NOMO-1 treated with dmso at 0.1 percent for 144 hours (cell line): ENCODE measurements at regions not wholly inside any gene's neighbourhood (a gene's known extent, or its start where the extent isn't known, plus 50 kb on each side); places are given as distances from the start of the nearest gene placed in this dataset.

Experiments used
- DNase-seq: peaks from one replicate; lab custom pipeline; 2025; ENCODE audit not compliant: unreplicated experiment; lab: John Stamatoyannopoulos, UW

DNA sequence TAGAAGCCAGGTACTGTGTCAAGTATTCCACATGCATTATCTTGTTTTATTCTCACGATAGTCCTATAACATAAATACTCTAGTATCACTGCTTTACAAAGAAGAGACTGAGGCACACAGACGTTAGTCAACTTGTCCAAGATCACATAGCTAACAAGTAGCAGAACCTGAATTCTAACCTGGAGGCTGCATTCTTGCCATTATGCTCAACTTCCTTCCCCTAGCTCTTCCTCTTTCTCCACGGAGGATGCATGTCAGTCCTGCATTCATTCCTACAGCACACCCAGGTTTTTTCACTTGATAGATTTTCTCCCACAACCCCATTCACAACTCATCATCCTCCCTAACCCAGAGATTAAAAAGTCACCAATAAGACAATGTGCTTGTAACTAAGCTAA is 388.5 kb upstream of the NFE2L3 start:
- no peak for DNase-seq

DNA sequence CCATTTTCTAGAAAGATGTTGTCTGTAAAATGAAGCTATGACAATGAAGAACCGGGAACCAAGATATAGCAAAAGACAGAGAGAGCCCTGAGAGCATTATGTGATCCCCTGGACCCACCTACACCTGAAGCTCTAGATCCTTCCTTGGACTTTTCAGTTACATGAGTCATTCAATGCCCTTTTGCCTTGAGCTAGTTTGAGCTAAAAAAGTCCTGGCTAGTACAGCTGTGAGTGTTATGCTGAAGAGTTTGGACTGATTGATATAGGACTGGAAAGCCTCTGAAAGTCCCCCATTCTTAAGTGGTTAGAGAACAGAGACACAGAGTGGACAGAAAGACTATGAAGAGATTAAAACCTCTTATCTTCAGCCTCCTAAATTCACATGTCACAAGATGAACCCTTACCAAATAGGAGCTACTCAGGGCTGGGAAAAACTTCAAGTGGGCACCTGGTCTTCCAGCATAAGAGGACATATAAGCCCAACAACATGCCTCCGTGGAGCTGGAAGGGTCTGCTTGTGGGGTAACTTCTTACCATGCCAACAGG is 386.8 kb upstream of the NFE2L3 start:
- no peak for DNase-seq

GRCh38 chr7:25770235-25770634 is 381.8 kb upstream of the NFE2L3 start:
- DNase-seq: no peak

DNA sequence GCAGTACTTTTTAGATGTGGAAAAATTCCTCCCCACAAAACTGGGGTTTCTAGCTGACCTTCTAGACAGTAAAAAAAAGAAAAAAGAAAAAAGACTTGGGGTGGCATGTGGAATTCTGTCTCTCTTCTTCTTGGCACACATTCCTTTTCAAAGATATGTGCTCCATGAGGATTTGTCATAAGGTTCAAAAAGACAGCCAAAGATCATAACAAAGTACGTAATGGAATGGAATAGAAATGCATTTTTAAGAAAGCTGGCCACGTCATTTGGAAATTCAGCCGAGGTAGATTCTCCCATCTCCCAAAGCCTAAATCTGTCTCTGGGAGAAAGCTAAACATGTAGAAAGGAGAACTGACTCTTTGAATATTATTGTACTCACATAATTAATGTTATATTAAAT is 381.3 kb upstream of the NFE2L3 start:
- no peak for DNase-seq

- no peak for DNase-seq
Observed at GRCh38 chr7:25771491-25771890, 380.5 kb upstream of the NFE2L3 start.

DNA sequence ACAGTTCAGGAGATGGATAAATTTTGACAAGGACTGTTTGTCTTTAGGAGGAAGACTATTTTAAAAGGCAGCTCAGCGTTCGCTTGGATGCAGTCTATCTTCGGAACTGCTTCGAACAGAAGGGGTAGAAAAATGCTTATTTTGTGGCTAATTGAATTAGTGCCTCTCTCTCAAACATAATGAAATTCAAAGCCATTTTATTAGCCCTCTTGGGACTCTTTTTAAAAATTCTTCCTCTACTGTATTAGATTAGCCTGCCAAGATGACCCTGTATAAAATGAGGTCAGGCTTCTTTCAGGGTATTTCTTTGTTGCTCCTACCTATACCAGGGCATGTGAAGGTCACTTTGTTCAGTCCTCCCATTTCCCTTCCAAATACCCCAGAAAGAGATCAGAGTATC is 379.2 kb upstream of the NFE2L3 start:
- DNase-seq: no peak

- DNase-seq: no peak
Observed at GRCh38 chr7:25774675-25775074, 377.3 kb upstream of the NFE2L3 start.

DNA sequence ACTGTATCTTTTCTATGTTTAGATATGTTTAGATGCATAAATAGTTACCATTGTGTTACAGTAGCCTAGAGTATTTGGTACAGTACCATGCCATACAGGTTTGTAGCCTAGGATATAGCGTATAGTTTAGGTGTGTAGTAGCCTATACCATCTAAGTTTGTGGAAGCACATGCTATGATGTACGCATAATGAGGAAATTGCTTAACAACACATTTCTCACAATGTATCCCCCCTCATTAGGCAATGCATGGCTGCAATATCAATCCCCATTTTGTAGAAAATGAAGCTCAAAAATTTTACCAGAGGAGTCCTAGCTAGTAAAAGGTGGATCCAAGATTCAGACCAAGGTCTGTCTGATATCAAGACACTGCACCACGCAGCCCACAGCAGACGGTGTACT is 376.4 kb upstream of the NFE2L3 start:
- no peak for DNase-seq

DNA sequence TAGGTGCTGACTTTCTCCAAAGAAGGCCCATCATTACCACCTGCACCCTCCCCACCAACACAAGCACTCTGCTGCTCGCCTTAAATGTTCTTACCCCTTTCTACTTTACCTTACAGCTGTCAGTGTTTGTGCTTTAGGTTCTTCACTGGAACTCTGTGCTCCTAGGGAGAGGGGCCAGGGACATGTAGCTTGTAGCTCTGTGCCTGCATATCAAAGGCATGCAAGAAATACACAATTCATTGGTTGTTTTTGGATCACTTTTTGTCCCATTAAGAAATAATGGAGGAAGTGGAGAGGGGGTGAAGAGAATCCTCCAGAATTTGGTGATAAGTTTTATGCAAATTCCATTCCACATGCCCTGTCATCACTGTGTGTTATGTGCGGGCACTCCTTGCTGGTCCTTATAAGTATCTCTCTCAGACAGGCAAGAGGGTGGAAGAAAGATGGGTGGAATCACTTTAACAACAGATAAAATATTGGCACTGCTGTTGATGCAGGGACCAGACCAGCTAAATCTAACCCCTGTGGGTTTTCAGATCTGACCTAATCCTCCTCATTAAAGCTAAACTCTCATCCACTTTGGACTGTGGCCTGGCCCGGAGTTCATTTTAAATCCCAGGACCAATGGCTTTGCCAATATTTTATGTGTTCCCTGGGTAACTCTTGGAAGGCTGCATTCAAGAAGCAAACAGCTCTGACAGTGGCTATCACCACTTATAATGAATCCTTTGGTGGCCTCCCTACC is 375.8 kb upstream of the NFE2L3 start:
- DNase-seq: no peak

GRCh38 chr7:25776744-25777123 is 375.3 kb upstream of the NFE2L3 start:
- no peak for DNase-seq

DNA sequence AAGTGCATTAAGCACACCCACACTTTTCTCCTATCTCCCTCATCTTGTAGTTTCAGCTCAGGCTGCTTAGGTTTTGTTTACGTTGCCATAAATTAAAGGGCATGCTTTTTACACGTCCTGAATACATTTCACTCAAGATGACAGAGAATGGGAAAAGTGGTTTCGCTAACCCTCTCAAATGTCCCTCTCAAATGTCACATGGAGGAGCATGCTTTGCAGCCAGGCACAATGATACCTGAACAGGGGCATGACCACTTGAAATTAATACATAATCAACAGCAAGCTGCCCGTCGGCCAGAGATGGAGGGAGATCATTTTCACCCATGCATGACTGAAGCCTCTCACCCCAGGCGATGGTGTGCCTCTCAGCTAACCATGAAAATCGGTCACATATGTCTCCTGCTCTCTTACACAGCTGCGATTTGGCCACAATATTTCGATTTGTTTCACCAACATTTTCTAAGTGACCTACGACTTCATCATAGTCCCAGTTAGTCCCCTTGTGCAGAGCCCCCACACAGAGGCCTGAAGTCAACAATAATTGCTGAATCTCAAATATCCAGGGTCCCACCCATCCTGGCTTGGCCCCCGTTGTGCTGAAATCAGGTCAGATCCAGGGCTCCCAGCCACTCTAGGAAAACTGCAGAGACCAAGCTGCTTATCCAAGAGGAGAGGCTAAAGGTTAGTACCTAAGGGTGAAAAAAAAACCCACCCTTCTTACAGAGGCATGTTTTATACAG is 373.9 kb upstream of the NFE2L3 start:
- DNase-seq: no peak

DNA sequence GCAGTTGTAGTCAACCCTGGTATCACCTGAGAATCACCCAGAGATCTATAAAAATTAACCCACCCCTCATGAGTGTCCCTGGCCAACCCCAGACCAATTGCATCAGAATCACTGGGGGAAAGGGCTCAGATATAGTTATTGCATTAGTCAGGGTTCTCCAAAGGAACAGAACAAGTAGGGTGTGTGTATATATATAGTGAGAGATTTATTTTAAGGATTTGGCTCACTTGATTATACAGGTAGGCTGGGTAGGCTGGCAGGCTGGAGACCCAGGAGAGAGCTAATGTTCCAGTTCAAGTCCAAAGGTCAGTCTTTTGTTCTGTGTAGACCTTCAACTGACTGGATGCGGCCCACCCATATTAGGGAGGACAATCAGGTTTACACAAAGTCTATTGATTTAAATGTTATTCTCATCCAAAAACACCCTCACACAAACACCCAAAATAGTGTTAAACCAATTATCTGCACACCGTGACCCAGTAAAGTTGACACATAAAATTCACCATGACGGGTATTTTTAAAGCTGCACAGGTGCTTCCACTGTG is 372.9 kb upstream of the NFE2L3 start:
- no peak for DNase-seq

- DNase-seq: no peak
Observed at GRCh38 chr7:25780904-25781303, 371.1 kb upstream of the NFE2L3 start.

DNA sequence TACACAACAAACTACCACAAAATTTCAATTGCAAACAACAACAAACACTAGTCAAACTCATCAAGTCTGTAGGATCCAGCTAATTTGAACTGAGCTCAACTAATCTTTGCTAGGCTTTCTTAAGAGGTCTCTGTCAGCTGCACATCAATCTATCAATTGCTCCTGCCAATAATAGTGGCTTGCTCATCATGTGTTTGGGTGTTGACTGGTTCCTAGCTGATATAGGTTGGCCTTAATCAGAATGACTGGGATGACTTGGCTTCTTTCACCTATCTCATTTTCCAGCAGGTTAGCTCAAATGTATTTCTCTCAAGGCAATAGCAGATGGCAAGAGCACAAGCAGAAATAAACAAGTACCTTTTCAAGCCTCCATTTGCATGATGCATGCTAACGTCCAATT is 370.3 kb upstream of the NFE2L3 start:
- no peak for DNase-seq

DNA sequence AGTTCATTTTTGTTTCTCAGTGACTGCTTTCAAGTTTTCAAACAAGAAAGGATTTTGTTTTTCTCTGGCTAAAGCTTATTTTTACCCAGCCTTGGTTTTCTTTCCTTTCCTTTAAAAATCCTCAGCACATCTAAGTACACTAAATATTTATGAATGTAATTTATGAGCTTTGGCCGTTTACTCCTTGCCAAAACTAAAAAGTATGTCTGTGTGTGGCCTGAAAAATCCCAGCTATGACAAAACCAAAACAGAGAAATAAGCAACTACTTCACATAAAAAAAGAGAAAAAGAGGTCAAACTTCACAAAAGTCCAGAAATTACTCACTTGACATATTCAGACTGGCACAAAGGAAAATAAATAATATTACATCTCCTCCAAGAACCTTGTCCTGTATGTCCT is 365.1 kb upstream of the NFE2L3 start:
- no peak for DNase-seq

DNA sequence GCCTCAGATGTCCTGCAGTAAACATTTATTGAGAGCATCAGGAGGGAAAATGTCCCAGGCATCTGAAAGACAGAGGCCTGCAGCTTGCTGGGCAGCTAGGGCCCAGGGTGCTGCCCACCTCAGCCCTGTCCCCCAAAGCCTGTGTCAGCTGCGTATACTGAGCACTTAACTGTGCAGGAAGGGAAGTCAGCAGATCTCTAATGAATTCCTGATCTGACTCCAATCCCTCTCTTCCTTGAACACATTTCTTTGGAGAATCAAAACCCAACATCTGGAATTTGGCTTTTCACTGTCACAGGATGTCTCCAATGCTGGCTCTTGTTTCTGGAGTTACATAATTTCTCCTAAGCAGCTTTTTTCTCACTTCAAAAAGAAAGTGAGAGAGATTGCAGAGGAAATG is 364.7 kb upstream of the NFE2L3 start:
- no peak for DNase-seq

DNA sequence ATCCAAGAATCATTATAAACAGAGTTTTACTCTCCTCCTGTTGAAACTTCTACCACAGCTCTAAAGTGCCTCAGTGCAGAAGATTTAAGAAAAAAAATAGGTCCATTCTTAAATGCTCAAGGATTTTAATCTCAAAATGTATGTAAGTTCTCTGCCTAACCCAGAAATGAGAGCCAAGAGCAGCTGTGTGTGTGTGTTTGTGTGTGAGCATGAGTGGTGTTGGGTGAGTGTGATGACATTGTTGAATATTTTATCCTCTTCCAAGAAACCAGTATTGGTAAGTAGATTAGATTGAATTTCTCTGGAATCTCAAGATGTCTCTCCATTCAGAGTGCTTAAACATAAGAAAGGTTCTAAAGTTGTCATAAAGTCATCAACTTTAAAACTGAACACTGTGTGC is 363.6 kb upstream of the NFE2L3 start:
- DNase-seq: no peak

GRCh38 chr7:25788961-25789620 is 362.9 kb upstream of the NFE2L3 start:
- DNase-seq: no peak

- no peak for DNase-seq
Observed at GRCh38 chr7:25789701-25790640, 362.0 kb upstream of the NFE2L3 start.

- no peak for DNase-seq
Observed at GRCh38 chr7:25790963-25791362, 361.0 kb upstream of the NFE2L3 start.

GRCh38 chr7:25792586-25792985 is 359.4 kb upstream of the NFE2L3 start:
- DNase-seq: peak; percentile 10
